ENCODE measurements at regions not wholly inside any gene's neighbourhood (a gene's known extent, or its start where the extent isn't known, plus 50 kb on each side); places are given as distances from the start of the nearest gene placed in this dataset.
"Not testable (repeated sequence)": the region's sequence is repeated elsewhere in the genome, so short reads cannot be mapped to it uniquely, and the experiment has no call there.

DNA sequence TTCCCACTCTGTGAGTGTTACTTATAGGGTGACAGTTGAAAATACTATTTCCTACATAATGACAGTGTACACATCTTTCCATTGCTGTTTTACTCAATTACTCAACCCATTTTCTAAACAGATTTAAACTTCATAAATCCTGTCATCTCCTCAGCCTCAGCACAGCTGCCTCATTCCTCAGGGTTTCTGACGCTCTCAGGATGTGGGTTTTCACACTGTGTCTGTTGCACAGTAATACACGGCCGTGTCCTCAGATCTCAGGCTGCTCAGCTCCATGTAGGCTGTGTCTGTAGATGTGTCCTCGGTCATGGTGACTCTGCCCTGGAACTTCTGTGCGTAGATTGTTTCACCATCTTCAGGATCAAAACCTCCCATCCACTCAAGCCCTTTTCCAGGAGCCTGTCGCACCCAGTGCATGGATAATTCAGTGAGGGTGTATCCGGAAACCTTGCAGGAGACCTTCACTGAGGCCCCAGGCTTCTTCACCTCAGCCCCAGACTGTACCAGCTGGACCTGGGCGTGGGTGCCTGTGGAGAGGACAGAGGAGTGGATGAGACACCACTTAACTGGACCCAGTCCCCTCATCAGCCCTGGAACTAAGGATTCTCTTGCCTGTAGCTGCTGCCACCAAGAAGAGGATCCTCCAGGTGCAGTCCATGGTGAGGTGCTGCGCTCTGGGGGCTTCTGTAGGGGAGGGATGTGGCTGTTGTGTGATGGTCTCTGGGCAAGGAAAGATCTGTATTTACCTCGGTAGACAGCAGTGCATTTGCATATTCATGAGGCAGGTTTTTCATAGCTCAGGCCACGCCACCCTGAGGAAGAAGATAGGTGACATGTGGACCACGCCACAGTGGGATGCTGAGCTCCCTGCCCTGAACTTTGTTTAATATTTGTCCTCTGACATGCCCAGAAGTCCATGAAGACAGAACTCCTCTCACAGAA is 750.2 kb downstream of the TMEM121 start:
- no peak for DNase-seq (ENCODE audit: low read depth in 1 of 2, low spot score in 1 of 2)

GRCh38 chr14:106277503-106277902 is 751.1 kb downstream of the TMEM121 start:
- DNase-seq (ENCODE audit: low read depth in 1 of 2, low spot score in 1 of 2) = no peak

DNA sequence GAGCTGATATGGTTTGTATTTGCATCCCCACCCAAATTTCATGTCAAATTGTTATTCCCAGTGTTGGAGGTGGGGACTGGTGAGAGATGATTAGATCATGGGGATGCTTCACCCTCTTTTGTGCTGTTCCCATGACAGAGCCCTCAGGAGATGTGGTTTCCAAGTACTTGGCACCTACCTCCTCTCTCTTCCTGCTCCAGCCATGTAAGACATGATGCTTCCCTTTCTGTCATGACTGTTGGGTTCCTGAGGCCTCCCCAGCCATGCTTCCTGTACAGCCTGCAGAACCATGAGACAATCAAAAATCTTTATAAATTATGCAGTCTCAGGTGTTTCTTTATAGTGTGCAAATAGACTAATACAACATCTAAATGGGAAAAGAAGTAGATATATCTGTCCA is 754.5 kb downstream of the TMEM121 start:
- no peak for DNase-seq (ENCODE audit: low read depth in 1 of 2, low spot score in 1 of 2)

- DNase-seq (ENCODE audit: low read depth in 1 of 2, low spot score in 1 of 2) = no peak
Observed at GRCh38 chr14:106286697-106287290, 760.4 kb downstream of the TMEM121 start.

DNA sequence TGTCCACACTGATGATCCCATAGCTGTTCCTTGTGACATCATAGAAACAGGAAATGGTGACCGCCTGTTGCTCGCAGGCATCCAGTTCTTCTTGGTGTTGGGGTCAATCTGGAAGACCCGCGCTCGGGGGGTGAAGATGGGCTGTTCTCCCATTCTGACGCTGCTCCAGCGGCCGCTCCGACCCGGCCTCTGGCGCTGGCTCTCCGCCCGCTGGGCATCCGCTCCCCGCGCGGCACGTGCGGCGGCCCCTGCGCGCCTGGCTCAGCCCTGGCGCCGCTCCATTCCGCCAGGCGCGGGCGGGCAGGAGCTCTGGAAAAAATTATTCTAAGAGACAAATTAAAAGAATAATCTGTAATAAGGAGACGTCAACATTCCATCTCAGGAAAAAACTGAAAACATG is 761.1 kb downstream of the TMEM121 start:
- no peak for DNase-seq (ENCODE audit: low read depth in 1 of 2, low spot score in 1 of 2)

DNA sequence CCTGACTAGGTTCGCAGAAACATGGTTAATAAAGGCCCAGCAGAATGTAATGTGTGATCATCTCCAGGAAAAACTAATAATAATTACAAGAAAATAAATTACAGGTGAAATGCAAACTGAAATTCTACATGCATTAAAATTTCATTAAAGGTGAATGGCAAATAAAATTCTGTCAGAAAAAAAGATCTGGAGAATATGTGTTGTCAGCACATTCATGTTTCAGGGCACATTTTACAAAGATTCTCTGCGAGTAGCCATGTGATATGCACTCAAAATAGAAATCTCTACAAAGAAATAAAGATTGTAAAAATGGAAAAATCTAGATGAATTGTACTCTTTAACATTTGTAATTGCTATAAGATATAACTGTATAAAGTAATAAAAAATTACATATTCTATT is 765.2 kb downstream of the TMEM121 start:
- no peak for DNase-seq (ENCODE audit: low read depth in 1 of 2, low spot score in 1 of 2)

GRCh38 chr14:106294324-106294723 is 767.9 kb downstream of the TMEM121 start:
- DNase-seq (ENCODE audit: low read depth in 1 of 2, low spot score in 1 of 2) = no peak

GRCh38 chr14:106300951-106301510 is 774.6 kb downstream of the TMEM121 start:
- DNase-seq (ENCODE audit: low read depth in 1 of 2, low spot score in 1 of 2) = not testable (repeated sequence)

DNA sequence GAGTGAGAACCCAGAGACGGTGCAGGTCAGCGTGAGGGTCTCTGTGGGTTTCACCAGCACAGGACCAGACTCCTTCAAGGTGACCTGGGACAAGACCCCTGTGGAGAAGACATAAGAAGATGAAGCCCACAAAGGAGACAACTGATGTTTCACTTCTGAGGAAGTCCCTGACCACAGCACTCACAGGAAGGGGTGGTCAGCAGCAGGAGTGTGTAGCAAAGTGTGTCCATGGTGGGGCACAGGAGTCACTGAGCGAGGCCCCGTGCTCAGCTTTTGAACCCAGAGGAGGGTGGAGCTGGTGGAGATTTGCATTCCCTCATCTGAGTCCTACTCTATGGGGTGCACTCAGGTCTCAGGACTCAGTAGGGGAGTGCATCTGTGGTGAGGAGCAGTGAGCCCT is 775.2 kb downstream of the TMEM121 start:
- not testable (repeated sequence) for DNase-seq (ENCODE audit: low read depth in 1 of 2, low spot score in 1 of 2)

DNA sequence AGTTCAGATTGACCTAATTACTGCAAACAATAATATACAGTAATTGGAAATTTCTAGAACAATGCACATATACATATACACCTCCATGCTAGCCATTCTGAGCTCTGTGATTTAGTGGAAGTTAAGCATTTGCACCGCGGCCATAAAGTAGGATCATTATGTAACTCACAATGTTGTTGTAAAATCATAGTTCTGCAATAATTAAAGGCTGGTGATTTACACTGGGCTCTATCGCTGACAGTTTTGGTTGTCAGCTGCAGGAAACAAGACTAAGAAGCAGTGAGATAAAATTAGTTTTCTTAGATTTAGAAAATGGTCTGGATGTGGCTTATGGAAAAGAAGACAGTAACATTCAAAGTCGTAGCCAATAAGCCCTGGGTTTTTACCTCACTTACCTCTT is 776.3 kb downstream of the TMEM121 start:
- no peak for DNase-seq (ENCODE audit: low read depth in 1 of 2, low spot score in 1 of 2)

DNA sequence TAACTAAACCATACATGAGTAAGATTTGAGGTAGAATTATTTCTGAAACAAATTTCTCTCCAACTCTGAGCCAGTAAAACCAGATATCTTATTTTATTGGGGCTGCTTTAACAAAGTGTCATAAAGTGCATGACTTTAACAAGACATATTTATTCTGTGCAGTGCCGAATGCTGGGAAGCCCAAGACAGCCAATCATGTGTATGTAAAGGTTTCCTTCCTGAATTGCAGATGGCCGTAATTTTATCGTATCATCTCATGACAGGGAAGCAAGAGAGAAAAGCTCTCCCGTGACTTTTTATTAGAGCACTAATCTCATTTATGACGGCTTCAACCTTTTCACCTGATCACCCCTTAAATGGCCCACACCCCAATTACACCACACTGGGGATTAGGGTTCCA is 777.9 kb downstream of the TMEM121 start:
- no peak for DNase-seq (ENCODE audit: low read depth in 1 of 2, low spot score in 1 of 2)

- peak; percentile 68 to 82 for DNase-seq (ENCODE audit: low read depth in 1 of 2, low spot score in 1 of 2)
Observed at GRCh38 chr14:106308839-106309389, 782.5 kb downstream of the TMEM121 start.

GRCh38 chr14:106309423-106309822 is 783.0 kb downstream of the TMEM121 start:
- no peak for DNase-seq (ENCODE audit: low read depth in 1 of 2, low spot score in 1 of 2)

GRCh38 chr14:106315436-106315835 is 789.1 kb downstream of the TMEM121 start:
- DNase-seq (ENCODE audit: low read depth in 1 of 2, low spot score in 1 of 2) = no peak

- no peak for DNase-seq (ENCODE audit: low read depth in 1 of 2, low spot score in 1 of 2)
Observed at GRCh38 chr14:106317593-106317992, 791.2 kb downstream of the TMEM121 start.

DNA sequence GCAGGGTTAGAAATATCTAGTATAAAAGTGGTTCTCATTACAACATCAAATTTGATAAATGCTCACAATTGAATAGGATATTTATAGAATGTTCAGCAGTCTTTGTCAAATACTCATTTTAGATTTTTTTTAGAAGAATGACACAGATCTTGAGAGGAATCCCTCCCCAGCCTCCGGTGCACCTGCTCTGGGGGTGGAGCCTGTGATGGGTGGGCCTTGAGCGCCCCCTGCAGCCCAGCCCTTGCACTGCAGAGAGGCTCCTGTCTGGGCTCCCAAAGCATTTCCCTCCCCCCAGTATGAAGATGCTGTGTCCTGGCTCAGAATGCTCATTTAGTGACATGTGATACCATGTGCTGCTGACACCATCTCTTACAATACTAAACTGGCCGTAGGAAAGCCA is 792.3 kb downstream of the TMEM121 start:
- DNase-seq (ENCODE audit: low read depth in 1 of 2, low spot score in 1 of 2) = peak; percentile 28 to 41

DNA sequence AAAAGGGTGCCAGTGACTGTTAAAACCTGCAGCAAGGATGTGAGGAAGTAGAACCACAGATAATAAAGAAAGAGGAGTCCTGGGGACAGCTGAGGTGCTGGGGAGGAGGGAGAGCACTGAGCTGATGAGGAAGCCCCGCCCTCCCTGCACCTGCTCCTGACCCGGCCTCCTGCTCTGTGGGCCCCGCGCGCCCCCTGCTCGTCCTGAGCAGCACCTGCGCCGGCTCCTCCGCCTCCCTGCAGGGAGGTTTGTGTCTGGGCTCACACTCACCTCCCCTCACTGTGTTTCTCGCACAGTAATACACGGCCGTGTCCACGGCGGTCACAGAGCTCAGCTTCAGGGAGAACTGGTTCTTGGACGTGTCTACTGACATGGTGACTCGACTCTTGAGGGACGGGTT is 797.6 kb downstream of the TMEM121 start:
- peak in 1 of 2 donors; percentile 11 for DNase-seq (ENCODE audit: low read depth in 1 of 2, low spot score in 1 of 2)

- DNase-seq (ENCODE audit: low read depth in 1 of 2, low spot score in 1 of 2) = no peak
Observed at GRCh38 chr14:106327234-106327633, 800.9 kb downstream of the TMEM121 start.

- DNase-seq (ENCODE audit: low read depth in 1 of 2, low spot score in 1 of 2) = not testable (repeated sequence)
Observed at GRCh38 chr14:106327702-106328353, 801.4 kb downstream of the TMEM121 start.

DNA sequence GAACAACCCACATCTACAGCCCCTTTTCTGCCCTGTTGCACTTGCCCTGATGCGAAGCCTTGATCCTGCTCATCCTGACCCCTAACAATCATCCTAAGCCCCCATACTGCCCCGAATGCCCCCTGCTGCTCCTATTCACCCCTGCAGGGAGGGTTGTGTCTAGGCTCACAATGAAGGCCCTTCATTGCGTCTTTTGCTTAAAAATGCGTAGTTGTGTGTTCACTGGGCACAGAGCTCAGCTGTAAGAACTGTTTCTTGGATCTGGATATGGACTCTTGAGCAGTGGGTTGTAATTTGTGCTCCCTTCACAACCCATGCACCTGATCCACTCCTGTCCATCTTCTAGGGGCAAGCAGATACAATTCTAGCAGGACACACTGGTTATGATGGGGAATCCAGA is 802.9 kb downstream of the TMEM121 start:
- not testable (repeated sequence) for DNase-seq (ENCODE audit: low read depth in 1 of 2, low spot score in 1 of 2)
